ENCODE measurements at regions not wholly inside any gene's neighbourhood (a gene's known extent, or its start where the extent isn't known, plus 50 kb on each side); places are given as distances from the start of the nearest gene placed in this dataset.

- TF ChIP-seq POLR2AphosphoS5 (IDR thresholded peaks at IDR 0.05) = no peak
- no peak for TF ChIP-seq CTCF (IDR thresholded peaks at IDR 0.05)
- no peak for TF ChIP-seq POLR2A (IDR thresholded peaks at IDR 0.05)
Measured at GRCh38 chrX:80174925-80175574, 160.5 kb downstream of the TBX22 start.
